Cardiac muscle cell (in vitro differentiated cells and primary cell): ENCODE measurements at regions not wholly inside any gene's neighbourhood (a gene's known extent, or its start where the extent isn't known, plus 50 kb on each side); places are given as distances from the start of the nearest gene placed in this dataset.

Experiments used
- DNase-seq, 2 donors: peaks; one replicate each; pipeline versions ENCODE4 v3.0.0 to v3.0.0-alpha.2; 2010 to 2017; ENCODE audit warnings: low read depth in 1 of 2, low spot score in 1 of 2
- H3K27ac ChIP-seq: fragments of 200-600 bp; sonication (generic); 2 replicates; pipeline ENCODE4 v1.5.1; 2016
- H3K27me3 ChIP-seq: fragments of 200-600 bp; sonication (generic); 2 replicates; pipeline ENCODE4 v1.6.0; 2016; ENCODE audit warnings: control low read depth
- H3K36me3 ChIP-seq: fragments of 200-600 bp; sonication (generic); 2 replicates; pipeline ENCODE4 v1.5.1; 2016; ENCODE audit warnings: control low read depth
- H3K4me1 ChIP-seq: fragments of 200-600 bp; sonication (generic); 2 replicates; pipeline ENCODE4 v1.8.1; 2017; ENCODE audit warnings: low read depth, mild to moderate bottlenecking, mixed run types
- H3K4me3 ChIP-seq: fragments of 200-600 bp; sonication (generic); 2 replicates; pipeline ENCODE4 v1.5.1; 2016; ENCODE audit warnings: mild to moderate bottlenecking
- H3K9me3 ChIP-seq: fragments of 200-600 bp; sonication (generic); 2 replicates; pipeline ENCODE4 v1.5.1; 2017; ENCODE audit warnings: low read depth, mild to moderate bottlenecking, control low read depth
- TF ChIP-seq, protein P1 (sequence below): IDR thresholded peaks from 2 replicates; pipeline ENCODE4 v1.5.1; 2012; ENCODE audit warnings: low read depth, mild to moderate bottlenecking, low read length

DNA sequence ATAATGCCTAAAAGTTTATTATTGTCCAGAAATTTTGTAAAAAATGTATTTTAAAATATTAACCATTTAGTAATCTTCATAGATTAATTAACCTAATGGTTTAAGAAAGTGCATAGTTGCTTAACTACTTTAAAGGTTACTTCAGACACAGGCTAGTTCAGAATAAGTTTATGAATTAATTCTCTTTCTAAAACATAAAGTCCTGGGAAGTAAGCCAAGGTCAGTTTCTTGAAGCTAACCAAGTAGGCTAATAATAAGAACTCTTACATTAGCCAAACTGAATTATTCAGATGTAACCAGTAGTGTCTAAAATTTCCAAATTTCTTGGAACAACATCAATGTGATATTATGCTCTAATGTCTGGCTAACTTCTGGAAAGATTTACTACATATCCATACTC lies 790.4 kb downstream of the NCAM2 start:
- Histone ChIP-seq H3K27me3 (no peaks in the 10 kb centered on the region), H3K4me3 (no peak overlapping the region), H3K4me1 (no peaks in the 10 kb centered on the region), H3K36me3 (no peaks in the 10 kb centered on the region), H3K9me3 (no peaks in the 10 kb centered on the region), H3K27ac (no peak overlapping the region)
- TF ChIP-seq, protein P1, sequence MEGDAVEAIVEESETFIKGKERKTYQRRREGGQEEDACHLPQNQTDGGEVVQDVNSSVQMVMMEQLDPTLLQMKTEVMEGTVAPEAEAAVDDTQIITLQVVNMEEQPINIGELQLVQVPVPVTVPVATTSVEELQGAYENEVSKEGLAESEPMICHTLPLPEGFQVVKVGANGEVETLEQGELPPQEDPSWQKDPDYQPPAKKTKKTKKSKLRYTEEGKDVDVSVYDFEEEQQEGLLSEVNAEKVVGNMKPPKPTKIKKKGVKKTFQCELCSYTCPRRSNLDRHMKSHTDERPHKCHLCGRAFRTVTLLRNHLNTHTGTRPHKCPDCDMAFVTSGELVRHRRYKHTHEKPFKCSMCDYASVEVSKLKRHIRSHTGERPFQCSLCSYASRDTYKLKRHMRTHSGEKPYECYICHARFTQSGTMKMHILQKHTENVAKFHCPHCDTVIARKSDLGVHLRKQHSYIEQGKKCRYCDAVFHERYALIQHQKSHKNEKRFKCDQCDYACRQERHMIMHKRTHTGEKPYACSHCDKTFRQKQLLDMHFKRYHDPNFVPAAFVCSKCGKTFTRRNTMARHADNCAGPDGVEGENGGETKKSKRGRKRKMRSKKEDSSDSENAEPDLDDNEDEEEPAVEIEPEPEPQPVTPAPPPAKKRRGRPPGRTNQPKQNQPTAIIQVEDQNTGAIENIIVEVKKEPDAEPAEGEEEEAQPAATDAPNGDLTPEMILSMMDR: no peak
- peak in 1 of 2 donors; percentile 32 for DNase-seq

DNA sequence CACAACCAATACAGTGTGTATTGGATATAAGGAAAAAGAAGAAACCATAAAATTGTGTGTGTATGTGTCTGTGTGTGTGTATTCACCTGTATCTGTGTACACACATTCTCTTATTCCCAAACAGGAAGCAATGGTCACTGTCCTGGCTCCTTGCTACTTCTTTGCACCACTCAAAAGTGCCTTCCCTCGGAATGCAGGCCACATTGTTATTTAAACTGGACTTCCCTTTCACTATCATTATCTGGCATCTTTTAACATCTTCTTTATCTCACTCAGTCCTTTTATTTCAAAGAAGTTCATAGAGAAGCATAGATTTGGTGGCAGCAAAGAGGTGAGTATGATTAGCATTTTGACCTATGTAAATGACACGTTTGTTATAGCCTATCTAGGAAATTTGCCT lies 803.7 kb downstream of the NCAM2 start:
- TF ChIP-seq, protein P1: no peak
- no peaks in the 10 kb centered on the region for H3K27me3 ChIP-seq
- H3K36me3 ChIP-seq: no peaks in the 10 kb centered on the region
- H3K27ac ChIP-seq: no peak overlapping the region
- H3K4me3 ChIP-seq: no peak overlapping the region
- H3K9me3 ChIP-seq: no peaks in the 10 kb centered on the region
- no peaks in the 10 kb centered on the region for H3K4me1 ChIP-seq
- no peak for DNase-seq

DNA sequence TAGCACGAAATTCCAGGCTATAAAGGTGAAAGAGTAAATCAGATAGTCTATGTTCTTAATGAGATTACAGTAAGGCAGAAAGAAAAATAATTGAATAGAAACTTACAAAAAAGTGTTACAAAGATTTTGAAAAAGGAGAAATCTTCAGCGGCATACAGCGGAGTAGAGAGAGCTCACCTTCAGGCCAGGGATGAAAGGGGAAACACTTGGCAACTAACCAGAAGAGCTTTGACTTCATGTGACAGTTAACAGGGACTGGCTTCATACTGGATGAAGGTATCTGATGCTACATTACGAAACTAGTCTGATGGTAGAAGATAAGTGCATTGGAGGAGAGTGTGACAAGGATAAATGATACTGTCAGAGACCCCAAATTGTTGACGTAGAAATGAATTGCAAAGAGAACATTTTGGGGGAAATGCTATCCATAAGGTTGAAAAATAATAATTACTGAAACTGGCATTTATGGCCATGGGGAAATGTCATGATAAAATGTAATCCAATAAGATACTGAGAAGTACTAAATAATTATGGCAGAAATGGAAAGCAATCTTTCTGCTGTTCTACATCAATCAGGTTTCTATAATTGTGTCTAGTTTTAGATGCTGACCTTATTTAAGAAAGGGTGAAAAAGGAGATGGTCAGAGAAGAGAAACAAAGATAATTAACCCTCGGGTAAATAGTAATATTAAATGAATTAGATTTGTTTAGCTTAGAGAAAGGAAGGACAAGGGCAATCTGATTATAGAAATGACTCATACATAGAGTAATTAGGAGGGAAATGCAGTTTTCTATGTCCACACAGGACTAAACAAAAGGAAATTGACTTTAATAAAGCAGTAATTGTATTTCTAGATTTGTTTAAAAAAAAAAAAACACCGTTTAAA lies 808.7 kb downstream of the NCAM2 start:
- no peaks in the 10 kb centered on the region for H3K27me3 ChIP-seq
- no peak overlapping the region for H3K27ac ChIP-seq
- no peaks in the 10 kb centered on the region for H3K36me3 ChIP-seq
- H3K9me3 ChIP-seq: no peaks in the 10 kb centered on the region
- no peaks in the 10 kb centered on the region for H3K4me1 ChIP-seq
- TF ChIP-seq, protein P1: no peak
- no peak overlapping the region for H3K4me3 ChIP-seq
- no peak for DNase-seq

DNA sequence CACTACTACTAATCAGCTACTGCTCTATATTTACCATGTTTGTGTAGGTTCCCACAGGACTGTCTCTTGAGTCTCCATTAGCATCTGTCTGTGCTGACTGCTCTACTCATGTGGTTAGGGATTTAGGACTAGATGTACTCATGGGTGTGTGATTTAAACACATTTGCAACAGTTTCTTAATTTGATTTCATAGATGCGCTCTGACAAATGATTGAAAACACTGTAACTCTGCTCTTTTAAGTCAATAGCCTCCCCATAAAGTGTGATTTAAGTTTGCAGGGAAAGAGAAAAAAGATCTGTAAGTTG lies 809.3 kb downstream of the NCAM2 start:
- no peaks in the 10 kb centered on the region for H3K4me1 ChIP-seq
- TF ChIP-seq, protein P1: no peak
- H3K27ac ChIP-seq: no peak overlapping the region
- no peak overlapping the region for H3K4me3 ChIP-seq
- H3K9me3 ChIP-seq: no peaks in the 10 kb centered on the region
- H3K36me3 ChIP-seq: no peaks in the 10 kb centered on the region
- DNase-seq: peak in 1 of 2 donors; percentile 15
- no peaks in the 10 kb centered on the region for H3K27me3 ChIP-seq

DNA sequence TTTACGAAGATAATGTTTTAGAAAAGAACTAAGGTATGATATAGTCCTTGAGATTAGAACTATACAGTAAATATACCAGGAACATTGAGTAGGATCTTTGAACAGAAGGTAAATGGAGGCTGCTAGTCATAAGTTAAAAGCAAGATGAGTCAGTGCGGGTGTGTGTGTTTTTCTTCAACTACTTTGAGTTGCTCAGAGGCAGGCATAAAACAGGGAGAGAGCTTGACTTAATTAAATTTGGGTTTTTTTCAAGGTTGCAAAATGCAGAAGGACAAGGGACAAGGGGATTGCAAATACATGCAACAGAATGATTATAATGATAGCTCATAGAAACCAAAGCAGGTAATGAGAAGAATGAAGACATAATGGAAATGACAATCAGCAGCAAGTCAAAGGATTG lies 815.1 kb downstream of the NCAM2 start:
- Histone ChIP-seq H3K4me3 (no peak overlapping the region), H3K36me3 (no peaks in the 10 kb centered on the region), H3K27me3 (no peaks in the 10 kb centered on the region), H3K9me3 (no peaks in the 10 kb centered on the region), H3K4me1 (no peaks in the 10 kb centered on the region), H3K27ac (no peak overlapping the region)
- DNase-seq: no peak
- TF ChIP-seq, protein P1: no peak
